NCI-H69 (cell line): ENCODE measurements at regions not wholly inside any gene's neighbourhood (a gene's known extent, or its start where the extent isn't known, plus 50 kb on each side); places are given as distances from the start of the nearest gene placed in this dataset.
"Not testable (repeated sequence)": the region's sequence is repeated elsewhere in the genome, so short reads cannot be mapped to it uniquely, and the experiment has no call there.

Experiments used
- DNase-seq: peaks from one replicate; lab custom pipeline; 2025; lab: John Stamatoyannopoulos, UW

DNA sequence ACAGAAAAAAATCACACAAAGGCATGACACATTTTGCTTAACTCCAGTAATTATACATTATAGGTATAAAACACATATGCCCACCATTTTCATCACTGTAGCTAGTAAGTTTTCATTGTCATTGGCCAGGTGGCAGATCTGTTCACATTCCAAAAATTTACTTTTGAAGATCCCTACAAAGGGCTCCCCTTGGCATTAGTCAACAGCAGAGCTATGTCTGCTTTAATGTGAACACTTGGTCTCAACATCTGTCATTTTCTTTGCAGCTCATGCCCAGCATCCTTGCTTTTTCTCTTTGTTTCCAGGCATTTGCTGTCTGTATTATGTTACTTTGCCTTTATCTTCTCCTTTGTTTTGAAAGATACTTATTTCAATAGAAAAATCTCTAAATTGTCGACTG, 519.1 kb upstream of the FOXG1 start:
- DNase-seq: peak; percentile 91

DNA sequence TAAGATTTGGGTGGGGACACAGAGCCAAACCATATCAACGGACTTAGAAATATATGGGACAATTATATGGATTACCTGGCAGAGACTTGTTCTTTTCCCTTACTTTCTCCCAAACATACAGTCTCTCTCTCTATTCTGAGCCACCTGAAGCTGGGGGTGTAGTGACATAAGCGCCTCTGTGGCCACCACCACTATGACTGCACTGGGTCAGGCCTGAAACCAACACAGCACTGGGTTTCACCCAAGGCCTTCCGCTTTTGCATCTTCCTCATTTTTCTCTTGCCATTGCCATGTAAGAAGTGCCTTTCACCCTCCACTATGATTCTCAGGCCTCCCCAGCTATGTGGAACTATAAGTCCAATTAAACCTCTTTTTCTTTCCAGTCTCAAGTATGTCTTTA, 514.5 kb upstream of the FOXG1 start:
- not testable (repeated sequence) for DNase-seq

GRCh38 chr14:28254768-28255167, 511.8 kb upstream of the FOXG1 start:
- no peak for DNase-seq

- no peak for DNase-seq
Observed at GRCh38 chr14:28264306-28264705, 502.3 kb upstream of the FOXG1 start.

GRCh38 chr14:28272270-28272669, 494.3 kb upstream of the FOXG1 start:
- DNase-seq: no peak

- DNase-seq: no peak
Observed at GRCh38 chr14:28280530-28280929, 486.1 kb upstream of the FOXG1 start.

GRCh38 chr14:28280997-28281598, 485.5 kb upstream of the FOXG1 start:
- no peak for DNase-seq

DNA sequence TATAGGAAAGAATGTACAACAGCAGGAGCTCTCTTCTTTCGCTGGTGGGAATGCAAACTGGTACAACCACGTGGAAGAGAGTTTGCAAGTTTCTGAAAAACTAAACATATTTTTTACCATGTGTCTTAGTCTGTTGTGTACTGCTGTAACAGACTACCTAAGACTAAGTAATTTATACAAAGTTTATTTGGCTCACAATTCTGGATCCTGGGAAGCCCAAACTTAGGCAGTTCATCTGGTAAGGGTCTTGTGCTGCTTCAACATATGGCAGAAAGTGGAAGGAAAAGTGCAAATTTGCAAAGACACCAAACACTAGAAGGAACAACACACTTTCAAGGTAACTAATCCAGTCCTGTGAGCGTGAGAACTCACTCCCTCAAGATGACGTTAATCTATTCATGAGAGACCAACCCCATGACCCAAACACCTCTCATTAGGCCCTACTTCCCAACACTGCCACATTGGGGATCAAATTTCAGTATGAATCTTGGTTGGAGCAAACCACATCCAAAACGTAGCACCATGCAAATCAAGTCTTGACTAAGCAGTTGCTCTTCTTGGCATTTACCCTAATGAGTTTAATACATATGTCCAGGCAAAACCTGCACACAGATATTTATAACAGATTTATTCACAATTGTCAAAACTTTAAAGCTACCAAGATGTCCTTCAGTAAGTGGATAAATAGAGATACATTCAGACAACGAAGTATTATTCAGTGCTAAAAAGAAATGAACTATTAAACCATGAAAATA, 481.9 kb upstream of the FOXG1 start:
- DNase-seq: no peak

GRCh38 chr14:28294834-28295440, 471.6 kb upstream of the FOXG1 start:
- DNase-seq: no peak

- no peak for DNase-seq
Observed at GRCh38 chr14:28297559-28297958, 469.0 kb upstream of the FOXG1 start.

DNA sequence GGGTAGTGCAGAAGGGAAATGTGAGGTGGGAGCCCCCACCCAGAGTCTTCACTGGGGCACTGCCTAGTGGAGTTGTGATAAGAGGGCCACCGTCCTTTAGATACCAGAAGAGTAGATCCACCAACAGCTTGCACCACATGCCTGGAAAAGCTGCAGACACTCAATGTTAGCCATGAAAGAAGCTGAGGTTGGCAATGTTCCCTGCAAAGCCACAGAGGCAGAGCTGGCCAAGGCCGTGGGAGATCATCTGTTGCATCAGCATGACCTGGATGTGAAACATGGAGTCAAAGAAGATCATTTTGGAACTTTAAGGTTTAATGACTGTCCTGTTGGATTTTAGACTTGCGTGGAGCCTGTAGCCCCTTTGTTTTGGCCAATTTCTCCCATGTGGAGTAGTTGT, 468.4 kb upstream of the FOXG1 start:
- DNase-seq: no peak

DNA sequence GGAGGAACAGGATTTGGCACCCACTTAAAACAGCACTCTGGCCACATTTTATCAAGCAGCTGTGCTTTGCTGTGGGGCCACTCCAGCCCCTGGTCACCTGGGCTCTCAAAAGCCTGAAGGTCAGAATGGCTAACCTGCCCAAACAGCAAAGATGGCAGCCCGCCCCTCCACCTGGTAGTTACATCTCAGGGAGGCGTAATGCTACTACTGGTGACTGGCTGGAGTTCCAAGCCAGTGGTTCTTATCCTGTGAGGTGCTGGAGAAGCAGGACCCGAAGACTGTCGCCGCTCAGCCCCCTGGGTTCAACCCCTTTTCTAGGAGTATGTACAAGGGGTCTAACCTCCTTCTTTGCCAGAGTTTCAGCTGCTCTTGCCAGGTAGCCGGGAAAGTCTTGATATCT, 467.4 kb upstream of the FOXG1 start:
- DNase-seq: no peak

DNA sequence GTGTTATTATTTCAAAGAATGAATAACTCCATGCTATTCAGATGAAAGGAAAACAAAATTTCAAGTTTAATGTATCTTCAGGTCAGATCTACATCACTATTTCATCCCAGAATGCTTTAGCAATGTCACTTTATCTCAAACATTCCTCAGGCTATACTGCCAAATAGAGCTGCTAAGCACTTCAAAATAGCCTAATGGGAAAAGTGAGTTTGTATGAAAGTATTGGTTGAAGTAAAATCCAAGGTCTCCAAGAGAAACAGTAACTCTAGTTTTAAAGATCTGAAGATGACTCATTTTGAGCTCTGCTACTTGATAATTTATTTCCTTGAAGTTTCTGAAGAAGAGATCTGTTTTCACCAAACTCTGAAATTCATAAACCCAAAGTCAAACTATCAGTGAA, 466.2 kb upstream of the FOXG1 start:
- DNase-seq: no peak

GRCh38 chr14:28301179-28301578, 465.4 kb upstream of the FOXG1 start:
- no peak for DNase-seq

GRCh38 chr14:28303248-28303647, 463.3 kb upstream of the FOXG1 start:
- DNase-seq: no peak

DNA sequence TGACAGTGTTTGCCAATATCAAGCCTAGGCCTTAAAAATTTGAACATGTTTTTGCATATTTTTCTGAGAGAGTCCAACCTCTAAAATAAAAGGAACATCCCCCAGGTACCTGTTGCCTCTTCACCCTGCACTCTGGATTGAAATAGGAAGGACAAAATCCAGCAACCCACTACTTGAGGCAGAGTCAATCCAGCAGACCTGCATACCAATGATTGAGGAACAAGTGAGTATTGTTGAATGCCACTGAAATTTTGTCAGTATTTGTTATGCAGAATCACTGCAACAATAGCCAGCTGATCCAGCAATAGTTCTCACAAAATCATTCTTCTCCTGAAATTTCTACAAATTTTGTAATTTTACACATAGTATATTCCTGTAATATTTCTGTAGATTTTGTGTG, 460.6 kb upstream of the FOXG1 start:
- no peak for DNase-seq

DNA sequence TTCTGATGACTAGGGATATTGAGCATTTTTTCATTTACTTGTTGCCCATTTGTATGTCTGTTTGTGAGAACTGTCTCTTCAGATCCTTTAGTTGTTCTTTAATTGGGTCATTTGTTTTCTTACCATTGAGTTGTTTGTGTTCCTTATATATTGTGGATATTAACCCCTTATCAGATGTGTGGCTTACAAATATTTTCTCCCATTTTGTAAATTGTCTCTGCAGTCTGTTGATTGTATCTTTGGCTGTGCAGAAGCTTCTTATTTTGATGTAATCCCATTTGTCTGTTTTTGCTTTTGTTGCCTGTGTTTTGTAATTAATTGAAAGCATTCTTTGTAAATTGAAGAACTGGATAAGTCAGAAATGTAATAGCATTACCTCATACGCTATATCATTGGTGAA, 459.1 kb upstream of the FOXG1 start:
- no peak for DNase-seq

DNA sequence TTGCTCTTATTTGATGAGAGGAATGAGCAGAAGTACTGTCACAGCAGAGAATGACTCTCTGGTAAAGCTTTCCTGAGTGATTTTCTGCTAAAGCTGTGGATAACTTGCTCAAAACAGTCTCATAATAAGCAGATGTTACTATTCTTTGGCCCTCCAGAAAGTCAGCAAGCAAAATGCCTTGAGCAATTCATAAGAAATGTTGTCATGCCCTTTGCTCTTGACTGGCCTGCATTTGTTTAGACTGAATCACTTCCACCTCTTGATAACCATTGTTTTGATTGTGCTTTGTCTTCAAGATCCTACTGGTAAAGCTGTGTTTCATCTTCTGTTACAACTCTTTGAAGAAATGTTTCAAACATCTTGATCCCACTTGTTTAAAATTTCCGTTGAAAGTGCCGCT, 457.9 kb upstream of the FOXG1 start:
- DNase-seq: no peak

GRCh38 chr14:28317890-28318675, 448.5 kb upstream of the FOXG1 start:
- not testable (repeated sequence) for DNase-seq

DNA sequence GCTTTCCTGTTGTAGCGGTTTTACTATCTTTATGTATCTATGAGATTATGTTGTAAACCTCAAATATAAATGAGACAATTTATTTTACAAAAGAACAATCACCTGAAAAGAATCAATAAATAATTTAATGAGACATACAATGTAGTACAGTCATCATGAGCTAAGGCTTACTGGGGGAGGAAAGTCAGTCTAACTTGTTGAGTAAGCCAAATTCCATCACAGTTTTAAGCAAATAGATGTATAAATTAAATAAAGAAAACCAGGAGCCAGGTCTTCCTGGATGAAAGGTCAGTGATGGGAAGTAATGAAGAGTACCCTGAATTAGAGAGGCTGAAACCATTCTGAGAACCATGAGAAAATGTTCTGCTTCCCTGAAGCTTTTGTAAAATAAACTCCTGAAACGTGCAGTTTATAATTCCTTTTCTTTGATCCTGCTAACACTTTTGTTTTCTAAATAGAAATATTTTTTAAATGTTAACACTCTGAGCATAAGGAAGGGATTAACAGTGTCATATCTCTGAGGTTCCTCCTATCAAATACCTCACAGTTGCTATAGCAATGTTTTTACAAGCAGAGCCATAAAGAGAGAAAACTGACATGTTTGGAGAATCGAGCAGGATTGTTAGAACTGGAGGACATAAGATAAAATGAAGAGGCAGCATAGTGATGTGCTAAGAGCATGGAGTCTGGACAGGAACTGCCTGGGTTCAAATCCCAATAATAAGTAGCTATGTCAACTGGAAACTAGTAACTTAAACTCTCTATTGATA, 444.9 kb upstream of the FOXG1 start:
- no peak for DNase-seq

DNA sequence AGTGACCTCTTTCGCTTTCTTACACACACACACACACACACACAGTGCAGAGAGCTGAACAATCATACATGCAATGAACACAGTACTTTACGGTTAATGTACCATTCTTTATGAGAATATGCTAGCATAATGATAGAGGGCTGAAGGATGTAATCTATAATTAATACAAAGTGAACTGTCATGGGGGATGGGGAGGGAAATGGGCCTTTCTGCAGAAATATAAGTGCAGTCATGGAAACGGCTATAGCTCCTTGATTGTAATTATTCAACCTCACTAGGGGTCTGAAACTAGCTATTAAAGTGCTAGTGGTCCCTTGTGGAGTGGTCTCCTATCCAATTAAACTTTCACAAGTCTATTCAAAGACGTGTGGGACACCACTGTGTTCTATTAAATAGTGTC, 443.2 kb upstream of the FOXG1 start:
- DNase-seq: peak; percentile 99
